ENCODE measurements at regions not wholly inside any gene's neighbourhood (a gene's known extent, or its start where the extent isn't known, plus 50 kb on each side); places are given as distances from the start of the nearest gene placed in this dataset.

DNA sequence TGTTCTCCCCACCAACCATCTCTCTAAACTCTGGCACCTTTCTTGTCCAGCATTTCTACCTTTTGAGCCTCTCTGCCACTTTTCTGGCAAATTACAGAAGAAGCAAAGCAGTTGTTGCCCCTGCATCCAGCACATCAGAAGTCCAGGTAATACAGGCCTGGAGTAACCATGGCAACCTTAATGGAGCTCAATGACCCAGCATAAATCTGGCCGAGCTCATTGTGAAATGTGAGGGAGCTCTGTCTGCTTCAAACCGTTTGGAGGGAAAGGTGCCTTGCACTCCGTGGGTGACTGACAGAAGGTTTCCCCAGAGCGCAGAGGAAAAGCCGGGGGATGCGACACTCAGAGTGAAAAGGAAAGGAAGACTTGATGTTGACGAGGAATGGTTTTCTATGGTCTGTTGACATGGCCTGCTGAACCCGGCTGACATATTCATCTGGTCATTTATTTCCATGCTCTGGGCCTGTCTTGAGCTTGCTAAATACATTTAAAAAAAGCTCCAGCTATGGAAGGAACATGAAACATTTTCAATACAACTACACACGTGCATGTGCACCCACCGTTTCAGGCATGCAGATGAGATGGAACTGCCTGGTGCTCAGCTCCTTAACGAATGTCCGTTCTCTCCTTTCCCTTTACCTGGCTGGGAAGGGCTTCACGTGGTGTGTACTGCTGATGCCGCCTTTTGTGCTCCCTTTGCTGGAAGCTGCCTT lies 74.9 kb downstream of the ADRA2A start:
- no peak overlapping the region for H3K27ac Mint-ChIP-seq (ENCODE audit: unreplicated experiment)
- DNase-seq (ENCODE audit: low read depth, low spot score) = no peak
- H3K4me1 Mint-ChIP-seq = peaks cover 8% of the 10 kb centered on the region

DNA sequence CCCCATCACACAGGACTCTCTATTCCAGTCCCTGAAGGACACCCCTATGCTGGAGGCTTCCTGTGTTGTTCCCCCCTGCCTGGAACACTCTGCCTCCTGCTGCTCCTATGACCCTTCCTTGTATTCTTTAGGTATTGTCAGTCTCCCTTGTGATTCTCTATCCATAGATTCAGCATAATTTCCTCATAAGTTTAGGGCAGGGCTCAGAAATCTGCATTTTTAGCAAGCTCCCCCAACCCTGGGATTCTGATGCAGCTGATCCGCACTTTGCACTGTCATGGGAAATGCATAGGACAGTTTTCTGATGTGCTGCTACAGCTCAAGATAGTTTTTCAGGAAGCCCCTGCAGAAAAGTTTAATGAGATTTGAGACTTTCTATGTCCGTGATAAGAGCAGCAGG lies 79.9 kb downstream of the ADRA2A start:
- H3K4me1 Mint-ChIP-seq = peaks cover 5% of the 10 kb centered on the region
- H3K4me3 Mint-ChIP-seq = no peak overlapping the region
- H3K27me3 Mint-ChIP-seq (ENCODE audit: low read depth) = peaks cover 27% of the 10 kb centered on the region
- H3K36me3 Mint-ChIP-seq (ENCODE audit: low read depth) = no peaks in the 10 kb centered on the region
- no peak overlapping the region for H3K27ac Mint-ChIP-seq (ENCODE audit: unreplicated experiment)
- no peaks in the 10 kb centered on the region for H3K9me3 Mint-ChIP-seq
- no peak for DNase-seq (ENCODE audit: low read depth, low spot score)
- TF ChIP-seq, protein P1, sequence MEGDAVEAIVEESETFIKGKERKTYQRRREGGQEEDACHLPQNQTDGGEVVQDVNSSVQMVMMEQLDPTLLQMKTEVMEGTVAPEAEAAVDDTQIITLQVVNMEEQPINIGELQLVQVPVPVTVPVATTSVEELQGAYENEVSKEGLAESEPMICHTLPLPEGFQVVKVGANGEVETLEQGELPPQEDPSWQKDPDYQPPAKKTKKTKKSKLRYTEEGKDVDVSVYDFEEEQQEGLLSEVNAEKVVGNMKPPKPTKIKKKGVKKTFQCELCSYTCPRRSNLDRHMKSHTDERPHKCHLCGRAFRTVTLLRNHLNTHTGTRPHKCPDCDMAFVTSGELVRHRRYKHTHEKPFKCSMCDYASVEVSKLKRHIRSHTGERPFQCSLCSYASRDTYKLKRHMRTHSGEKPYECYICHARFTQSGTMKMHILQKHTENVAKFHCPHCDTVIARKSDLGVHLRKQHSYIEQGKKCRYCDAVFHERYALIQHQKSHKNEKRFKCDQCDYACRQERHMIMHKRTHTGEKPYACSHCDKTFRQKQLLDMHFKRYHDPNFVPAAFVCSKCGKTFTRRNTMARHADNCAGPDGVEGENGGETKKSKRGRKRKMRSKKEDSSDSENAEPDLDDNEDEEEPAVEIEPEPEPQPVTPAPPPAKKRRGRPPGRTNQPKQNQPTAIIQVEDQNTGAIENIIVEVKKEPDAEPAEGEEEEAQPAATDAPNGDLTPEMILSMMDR (conservative IDR thresholded peaks at IDR 0.05) = no peak

More for the DNA sequence above, 74.9 kb downstream of the ADRA2A start:
- Mint-ChIP-seq H3K9me3 (no peaks in the 10 kb centered on the region), H3K36me3 (ENCODE audit: low read depth) (no peaks in the 10 kb centered on the region), H3K4me3 (no peak overlapping the region), H3K27me3 (ENCODE audit: low read depth) (peaks cover 38% of the 10 kb centered on the region)
- TF ChIP-seq, protein P1 (conservative IDR thresholded peaks at IDR 0.05) = no peak

DNA sequence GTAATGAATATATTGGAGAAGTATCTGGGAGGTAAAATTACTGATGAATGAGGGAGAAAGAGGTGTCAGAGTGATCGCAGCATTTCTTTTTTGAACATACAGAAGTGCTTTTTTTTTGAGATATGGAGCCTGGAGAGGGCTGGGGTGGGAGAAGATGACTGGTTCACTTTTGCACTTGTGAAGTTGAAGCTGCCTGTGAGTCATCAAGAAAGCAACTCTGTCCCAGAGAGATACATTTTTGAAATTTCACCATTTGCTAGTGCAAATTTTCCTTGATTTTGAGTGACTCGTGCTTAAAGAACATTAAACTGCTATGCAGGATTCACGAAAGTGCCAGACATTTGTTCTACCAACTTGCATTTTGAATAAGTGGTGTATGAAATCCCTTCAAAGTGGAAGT lies 81.8 kb downstream of the ADRA2A start:
- TF ChIP-seq, protein P1 (conservative IDR thresholded peaks at IDR 0.05) = no peak
- Mint-ChIP-seq H3K36me3 (ENCODE audit: low read depth) (no peaks in the 10 kb centered on the region), H3K27me3 (ENCODE audit: low read depth) (peaks cover 29% of the 10 kb centered on the region), H3K4me1 (no peaks in the 10 kb centered on the region), H3K4me3 (no peak overlapping the region), H3K9me3 (no peaks in the 10 kb centered on the region), H3K27ac (ENCODE audit: unreplicated experiment) (no peak overlapping the region)
- DNase-seq (ENCODE audit: low read depth, low spot score) = no peak

DNA sequence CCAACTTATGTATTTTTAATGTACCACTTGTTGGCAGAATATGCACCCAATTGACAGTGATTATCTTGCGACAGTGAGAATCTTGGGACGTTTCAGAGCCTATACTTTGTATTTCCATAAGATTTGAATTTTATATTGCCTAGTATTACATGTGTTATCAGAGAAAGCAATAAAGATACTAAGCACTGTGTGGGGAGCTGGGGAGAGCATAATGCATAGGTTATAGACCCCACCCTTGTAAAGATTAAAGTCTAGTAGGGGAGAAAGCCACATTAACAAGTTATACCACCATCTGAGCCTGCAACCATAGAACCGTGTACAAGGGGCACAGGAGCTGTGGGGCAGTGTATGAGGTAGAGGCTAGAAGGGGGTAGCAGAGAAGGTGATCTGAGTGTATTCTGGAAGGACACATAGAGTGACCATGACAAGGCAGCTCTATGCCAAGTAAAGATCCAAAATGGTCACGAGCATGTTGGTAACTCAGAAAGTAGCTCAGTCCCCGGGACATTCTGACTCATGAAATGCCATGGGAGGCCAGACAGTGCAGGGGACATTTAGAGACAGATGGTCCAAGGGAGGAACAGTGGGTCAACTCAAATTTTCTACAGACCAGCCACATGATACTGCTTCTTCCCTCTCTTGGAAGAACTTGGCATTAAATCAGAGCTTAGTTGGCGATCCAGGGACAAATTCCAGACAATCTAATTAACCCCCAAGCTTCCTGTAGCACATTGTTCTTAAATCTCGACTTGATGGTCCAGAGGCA lies 84.5 kb downstream of the ADRA2A start:
- H3K27me3 Mint-ChIP-seq (ENCODE audit: low read depth) = peaks cover 18% of the 10 kb centered on the region
- no peak overlapping the region for H3K4me3 Mint-ChIP-seq
- H3K36me3 Mint-ChIP-seq (ENCODE audit: low read depth) = no peaks in the 10 kb centered on the region
- H3K9me3 Mint-ChIP-seq = no peaks in the 10 kb centered on the region
- TF ChIP-seq, protein P1 (conservative IDR thresholded peaks at IDR 0.05) = no peak
- no peak overlapping the region for H3K27ac Mint-ChIP-seq (ENCODE audit: unreplicated experiment)
- H3K4me1 Mint-ChIP-seq = no peaks in the 10 kb centered on the region
- DNase-seq (ENCODE audit: low read depth, low spot score) = no peak

DNA sequence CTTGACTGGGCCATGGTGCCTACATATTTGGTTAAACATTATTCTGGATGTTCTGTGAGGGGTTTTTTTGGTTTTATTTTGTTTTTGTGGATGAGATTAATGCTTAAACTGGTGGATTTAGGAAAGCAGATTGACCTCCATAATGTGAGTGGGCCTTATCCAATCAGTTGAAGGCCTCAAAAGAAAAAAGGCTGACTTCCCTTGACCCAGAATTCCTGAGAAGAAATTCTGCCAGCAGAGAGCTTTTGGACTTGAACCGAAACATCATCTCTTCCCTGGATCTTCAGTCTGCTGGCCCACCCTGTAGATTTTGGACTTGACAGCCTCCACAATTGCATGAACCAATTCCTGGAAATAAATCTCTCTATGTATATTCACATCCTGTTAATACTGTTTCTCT lies 94.4 kb downstream of the ADRA2A start:
- TF ChIP-seq, protein P1 (conservative IDR thresholded peaks at IDR 0.05) = no peak
- no peaks in the 10 kb centered on the region for H3K27me3 Mint-ChIP-seq (ENCODE audit: low read depth)
- no peaks in the 10 kb centered on the region for H3K4me1 Mint-ChIP-seq

More for the DNA sequence above, 94.4 kb downstream of the ADRA2A start:
- no peak for DNase-seq (ENCODE audit: low read depth, low spot score)
- no peak overlapping the region for H3K4me3 Mint-ChIP-seq
- no peak overlapping the region for H3K27ac Mint-ChIP-seq (ENCODE audit: unreplicated experiment)
- peaks cover 4% of the 10 kb centered on the region for H3K9me3 Mint-ChIP-seq
- no peaks in the 10 kb centered on the region for H3K36me3 Mint-ChIP-seq (ENCODE audit: low read depth)

Data from neural crest cell (in vitro differentiated cells).